Kidney epithelial cell (primary cell): ENCODE measurements at regions not wholly inside any gene's neighbourhood (a gene's known extent, or its start where the extent isn't known, plus 50 kb on each side); places are given as distances from the start of the nearest gene placed in this dataset.

ENCODE experiments used
- DNase-seq: peaks from one replicate; pipeline ENCODE4 v3.0.0-alpha.2; 2010; ENCODE audit warnings: low read depth
- H3K27me3 ChIP-seq: 2 replicates; pipeline ENCODE4 v1.6.0; 2011; ENCODE audit warnings: low read length; ENCODE audit not compliant: control insufficient read depth, insufficient read depth
- H3K36me3 ChIP-seq: 2 replicates; pipeline ENCODE4 v1.5.1; 2011; ENCODE audit warnings: low read length; ENCODE audit not compliant: control insufficient read depth, insufficient read depth
- H3K4me3 ChIP-seq: 2 replicates; pipeline ENCODE4 v1.5.1; 2011; ENCODE audit warnings: low read depth, mild to moderate bottlenecking, control low read depth, low read length
- TF ChIP-seq, protein P1 (sequence below): IDR thresholded peaks from 2 replicates; pipeline ENCODE4 v1.5.1; 2011; ENCODE audit warnings: mild to moderate bottlenecking, moderate library complexity, low read length, control low read depth, inconsistent platforms; ENCODE audit not compliant: insufficient read depth, poor library complexity, severe bottlenecking

DNA sequence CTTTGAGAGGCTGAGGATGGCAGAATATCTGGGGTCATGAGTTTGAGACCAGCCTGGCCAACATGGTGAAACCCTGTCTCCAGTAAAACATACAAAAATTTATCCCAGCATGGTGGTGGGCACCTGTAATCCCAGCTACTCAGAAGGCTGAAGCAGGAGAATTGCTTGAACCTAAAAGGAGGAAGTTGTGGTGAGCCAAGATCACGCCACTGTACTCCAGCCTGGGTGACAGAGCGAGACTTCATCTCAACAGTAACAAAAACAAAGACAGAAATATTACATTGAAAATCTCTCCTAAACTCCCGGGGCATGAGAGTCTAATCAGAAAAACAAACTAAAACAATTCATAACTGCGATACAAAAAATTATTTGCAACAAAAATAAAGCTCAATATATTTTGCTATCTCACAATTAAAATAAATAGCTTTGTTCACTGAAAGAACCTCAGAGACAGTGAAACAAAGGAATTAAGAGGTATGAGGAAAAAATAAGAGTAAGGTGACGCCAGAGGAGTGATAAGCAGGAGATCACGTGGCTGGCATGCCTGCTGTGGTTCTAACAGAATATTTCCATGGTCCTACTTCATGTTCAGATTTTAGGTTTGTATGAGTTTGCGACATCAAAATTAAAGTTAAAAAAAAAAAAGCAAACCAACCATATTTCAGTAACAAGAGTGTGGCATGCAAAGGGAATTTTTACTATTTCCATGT is 527.7 kb upstream of the POM121L12 start:
- Histone ChIP-seq H3K27me3 (no peaks in the 10 kb centered on the region), H3K4me3 (no peak overlapping the region), H3K36me3 (no peaks in the 10 kb centered on the region)
- DNase-seq = no peak
- TF ChIP-seq, protein P1, sequence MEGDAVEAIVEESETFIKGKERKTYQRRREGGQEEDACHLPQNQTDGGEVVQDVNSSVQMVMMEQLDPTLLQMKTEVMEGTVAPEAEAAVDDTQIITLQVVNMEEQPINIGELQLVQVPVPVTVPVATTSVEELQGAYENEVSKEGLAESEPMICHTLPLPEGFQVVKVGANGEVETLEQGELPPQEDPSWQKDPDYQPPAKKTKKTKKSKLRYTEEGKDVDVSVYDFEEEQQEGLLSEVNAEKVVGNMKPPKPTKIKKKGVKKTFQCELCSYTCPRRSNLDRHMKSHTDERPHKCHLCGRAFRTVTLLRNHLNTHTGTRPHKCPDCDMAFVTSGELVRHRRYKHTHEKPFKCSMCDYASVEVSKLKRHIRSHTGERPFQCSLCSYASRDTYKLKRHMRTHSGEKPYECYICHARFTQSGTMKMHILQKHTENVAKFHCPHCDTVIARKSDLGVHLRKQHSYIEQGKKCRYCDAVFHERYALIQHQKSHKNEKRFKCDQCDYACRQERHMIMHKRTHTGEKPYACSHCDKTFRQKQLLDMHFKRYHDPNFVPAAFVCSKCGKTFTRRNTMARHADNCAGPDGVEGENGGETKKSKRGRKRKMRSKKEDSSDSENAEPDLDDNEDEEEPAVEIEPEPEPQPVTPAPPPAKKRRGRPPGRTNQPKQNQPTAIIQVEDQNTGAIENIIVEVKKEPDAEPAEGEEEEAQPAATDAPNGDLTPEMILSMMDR = no peak

DNA sequence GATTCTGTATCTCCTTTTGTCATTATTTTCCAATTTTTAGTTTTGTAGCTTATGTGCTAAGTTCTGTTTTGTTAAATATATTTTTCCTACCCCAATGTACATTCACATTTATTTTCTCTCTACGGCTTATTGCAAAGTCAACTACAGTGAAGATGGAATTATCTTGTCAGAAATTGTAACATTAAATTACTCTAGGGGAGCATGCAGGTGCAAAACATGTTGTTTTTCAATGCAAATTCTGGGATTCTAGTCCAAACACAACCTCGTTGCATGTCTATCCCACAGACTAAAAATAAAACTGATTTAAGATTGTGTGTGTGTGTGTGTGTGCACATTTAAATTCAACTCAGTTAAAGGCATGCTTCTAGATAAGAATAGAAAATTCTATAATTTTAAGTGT is 529.1 kb upstream of the POM121L12 start:
- Histone ChIP-seq H3K36me3 (no peaks in the 10 kb centered on the region), H3K4me3 (no peak overlapping the region), H3K27me3 (no peaks in the 10 kb centered on the region)
- TF ChIP-seq, protein P1 = no peak
- DNase-seq = no peak

DNA sequence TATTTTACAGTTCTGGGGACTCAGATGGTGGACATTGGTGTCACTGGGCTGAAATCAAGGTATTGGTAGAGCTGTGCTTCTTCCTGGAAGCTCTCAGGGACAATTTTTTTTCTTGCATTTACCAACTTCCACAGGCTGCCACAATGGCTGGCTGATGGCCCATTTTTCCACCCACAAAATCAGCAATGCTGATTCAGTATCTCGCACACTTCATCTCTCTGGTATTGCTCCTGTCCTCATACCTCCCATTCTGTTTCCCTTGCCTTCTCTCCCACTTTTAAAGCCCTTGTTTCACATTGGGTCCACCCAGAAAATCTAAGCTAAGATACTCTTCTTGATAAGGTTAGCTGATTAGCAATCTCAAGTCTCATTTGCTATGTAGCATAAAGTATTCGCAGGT is 530.9 kb upstream of the POM121L12 start:
- Histone ChIP-seq H3K36me3 (no peaks in the 10 kb centered on the region), H3K4me3 (no peak overlapping the region), H3K27me3 (no peaks in the 10 kb centered on the region)
- TF ChIP-seq, protein P1 = no peak
- no peak for DNase-seq

DNA sequence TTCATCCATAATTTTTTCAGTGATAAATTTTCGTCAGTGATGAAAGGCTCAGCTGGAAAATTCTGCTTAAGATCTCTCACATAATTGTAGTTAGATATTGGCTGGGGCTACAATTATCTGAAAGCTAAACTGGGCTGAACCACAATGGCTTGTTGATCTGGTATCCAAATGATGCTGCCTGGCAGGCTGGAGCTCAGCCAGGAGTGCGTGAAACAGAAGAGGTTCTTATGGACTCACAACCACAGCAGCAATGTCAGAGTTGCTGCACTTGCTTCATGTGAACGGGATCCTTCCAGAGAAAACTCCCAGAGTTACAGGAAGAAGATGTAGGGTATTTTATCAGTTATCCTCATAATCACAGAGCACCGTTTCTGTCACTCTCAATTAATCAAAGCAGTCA is 533.2 kb upstream of the POM121L12 start:
- TF ChIP-seq, protein P1 = no peak
- no peaks in the 10 kb centered on the region for H3K27me3 ChIP-seq
- no peak for DNase-seq
- no peak overlapping the region for H3K4me3 ChIP-seq
- H3K36me3 ChIP-seq = no peaks in the 10 kb centered on the region

DNA sequence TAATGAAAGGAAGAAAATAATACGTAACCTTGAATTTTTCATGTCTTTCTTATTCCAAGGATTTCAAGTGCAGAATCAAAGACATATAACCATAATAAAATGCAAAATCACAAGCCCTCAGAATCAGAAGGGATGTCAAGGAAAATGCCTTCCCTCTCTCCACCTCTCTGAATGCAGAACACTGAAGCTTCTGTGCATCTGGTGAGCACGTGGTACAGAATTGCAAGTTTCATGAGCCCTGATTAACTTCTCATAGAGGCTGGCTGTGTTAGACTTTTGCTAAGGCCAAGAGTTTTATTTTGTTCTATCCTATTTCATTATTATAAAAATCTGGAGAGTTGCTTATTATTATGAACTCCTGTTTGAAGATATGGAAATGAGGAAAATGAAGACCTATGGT is 533.7 kb upstream of the POM121L12 start:
- Histone ChIP-seq H3K4me3 (no peak overlapping the region), H3K36me3 (no peaks in the 10 kb centered on the region), H3K27me3 (no peaks in the 10 kb centered on the region)
- no peak for DNase-seq
- TF ChIP-seq, protein P1 = no peak

DNA sequence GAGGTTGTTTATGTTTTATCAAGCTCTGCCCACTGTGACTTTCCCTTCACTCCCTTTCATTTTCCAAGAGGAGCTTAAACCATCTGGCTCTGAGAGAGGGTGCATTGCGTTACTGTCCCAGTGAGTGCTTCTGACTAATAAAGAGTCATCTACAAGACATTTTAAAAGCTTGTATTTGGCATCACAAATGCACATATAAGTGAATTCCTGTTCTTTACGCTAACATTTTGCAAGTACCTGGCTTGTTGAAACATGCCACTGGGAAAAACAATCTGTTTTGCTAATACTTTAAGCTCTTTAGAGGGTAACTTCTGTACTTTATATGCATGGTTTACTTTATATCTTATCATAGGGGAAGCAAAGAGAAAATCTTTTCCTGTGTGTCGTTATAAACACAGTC is 534.6 kb upstream of the POM121L12 start:
- Histone ChIP-seq H3K36me3 (no peaks in the 10 kb centered on the region), H3K27me3 (no peaks in the 10 kb centered on the region), H3K4me3 (no peak overlapping the region)
- DNase-seq = no peak
- TF ChIP-seq, protein P1 = no peak
